KOPT-K1 (cell line): ENCODE measurements at regions not wholly inside any gene's neighbourhood (a gene's known extent, or its start where the extent isn't known, plus 50 kb on each side); places are given as distances from the start of the nearest gene placed in this dataset.

ENCODE experiments used
- H3K27ac ChIP-seq: fragments of 200-600 bp; sonication (generic); 2 replicates; pipeline ENCODE4 v1.5.1; 2016; ENCODE audit warnings: antibody characterized with exemption, mild to moderate bottlenecking, low read depth, low read length; ENCODE audit not compliant: poor library complexity, severe bottlenecking
- H3K36me3 ChIP-seq: fragments of 200-600 bp; sonication (generic); 2 replicates; pipeline ENCODE4 v1.5.1; 2017; ENCODE audit warnings: antibody characterized with exemption, mild to moderate bottlenecking, low read length, moderate library complexity; ENCODE audit not compliant: insufficient read depth
- H3K9me3 ChIP-seq: fragments of 200-600 bp; sonication (generic); 2 replicates; pipeline ENCODE4 v1.5.1; 2017; ENCODE audit warnings: antibody characterized with exemption, low read length, mild to moderate bottlenecking; ENCODE audit not compliant: insufficient read depth, poor library complexity, severe bottlenecking

DNA sequence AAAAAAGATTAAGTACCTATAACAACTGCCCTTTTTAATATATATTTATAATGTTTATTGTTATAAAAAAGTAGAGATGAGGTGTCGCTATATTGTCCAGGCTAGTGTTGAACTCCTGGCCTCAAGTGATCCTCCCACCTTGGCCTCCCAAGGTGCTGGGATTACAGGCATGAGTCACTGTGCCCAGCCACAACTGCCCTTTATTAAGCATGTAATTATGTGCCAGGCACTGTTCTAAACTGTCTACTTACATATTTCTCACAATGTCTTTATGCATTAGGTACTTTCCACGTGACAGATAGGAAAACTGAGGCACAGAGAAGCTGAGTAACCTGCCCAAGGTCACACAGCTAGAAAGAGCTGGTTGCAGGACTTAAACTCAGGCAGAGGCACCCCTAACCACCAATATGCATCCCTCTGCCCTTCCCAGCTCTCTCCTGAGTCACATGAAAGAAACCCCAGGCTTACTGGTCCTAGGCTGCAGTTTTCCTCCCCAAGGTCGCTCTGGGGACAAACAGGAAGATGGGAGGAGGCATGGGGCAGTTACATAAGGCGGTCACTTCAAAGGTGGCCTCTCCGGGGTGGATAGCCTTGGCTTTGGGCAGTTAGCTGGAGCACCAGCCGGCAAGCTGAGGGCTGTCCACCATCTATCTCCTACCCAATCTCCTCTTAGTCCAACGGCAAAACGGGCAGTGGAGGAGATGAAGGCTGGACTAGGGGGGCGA, 54.6 kb upstream of the TBX3 start:
- Histone ChIP-seq H3K27ac (no peak overlapping the region), H3K9me3 (no peaks in the 10 kb centered on the region), H3K36me3 (no peaks in the 10 kb centered on the region)

DNA sequence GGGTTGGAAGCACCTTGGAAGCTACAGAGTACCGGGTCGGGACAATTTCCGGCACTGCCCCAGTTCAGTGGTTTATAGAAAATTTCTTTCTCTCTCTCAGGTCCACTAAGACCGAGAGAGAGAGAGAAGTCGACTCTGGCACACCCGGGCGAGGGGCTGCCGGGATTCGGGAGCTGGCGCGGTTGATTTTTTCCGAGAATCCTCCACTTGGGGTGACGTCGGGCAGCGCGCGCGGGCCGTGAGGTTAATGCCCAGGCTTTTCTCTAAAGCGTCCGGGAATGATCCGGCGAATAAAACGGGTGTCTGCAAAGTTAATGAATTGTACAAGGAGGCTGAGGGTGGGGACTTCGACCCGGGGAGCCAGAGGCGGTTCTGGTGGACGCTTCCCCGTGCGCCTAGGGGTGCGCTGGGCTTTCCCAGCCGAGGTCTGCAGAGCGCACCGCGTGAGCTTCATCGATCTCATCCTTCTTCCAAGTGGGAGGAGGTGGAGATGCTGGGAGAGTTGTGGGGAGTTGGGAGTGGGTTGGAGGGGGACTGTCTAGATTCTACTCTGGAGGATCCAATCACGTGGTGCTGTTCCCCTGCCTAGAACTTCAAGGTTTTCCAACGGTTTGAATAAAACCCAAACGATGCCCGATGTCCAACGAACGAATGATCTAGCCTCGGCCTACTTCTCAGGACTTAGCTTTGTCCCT, 51.9 kb upstream of the TBX3 start:
- no peak overlapping the region for H3K27ac ChIP-seq

DNA sequence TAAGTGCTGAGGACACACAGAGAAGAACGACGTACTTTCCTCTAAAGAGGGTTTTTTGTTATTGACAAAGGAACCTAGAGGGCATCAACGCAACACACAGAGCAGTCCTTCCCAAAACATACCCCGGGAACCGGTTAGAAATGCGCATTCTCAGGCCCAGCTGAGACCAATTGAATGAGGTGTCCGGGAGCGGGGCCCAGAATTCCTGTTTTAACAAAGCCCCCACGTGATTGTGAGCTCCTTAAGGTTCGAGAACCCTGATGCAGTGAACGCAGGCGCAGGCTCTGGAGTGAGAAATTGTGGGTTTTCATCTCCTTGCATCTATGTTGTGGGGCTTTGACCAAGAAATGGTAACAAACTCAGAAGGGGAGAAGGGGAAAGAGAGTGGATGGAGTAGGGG, 51.0 kb upstream of the TBX3 start:
- H3K9me3 ChIP-seq = no peaks in the 10 kb centered on the region
- no peaks in the 10 kb centered on the region for H3K36me3 ChIP-seq
- no peak overlapping the region for H3K27ac ChIP-seq

More for the DNA sequence above, 51.9 kb upstream of the TBX3 start:
- Histone ChIP-seq H3K36me3 (no peaks in the 10 kb centered on the region), H3K9me3 (no peaks in the 10 kb centered on the region)

DNA sequence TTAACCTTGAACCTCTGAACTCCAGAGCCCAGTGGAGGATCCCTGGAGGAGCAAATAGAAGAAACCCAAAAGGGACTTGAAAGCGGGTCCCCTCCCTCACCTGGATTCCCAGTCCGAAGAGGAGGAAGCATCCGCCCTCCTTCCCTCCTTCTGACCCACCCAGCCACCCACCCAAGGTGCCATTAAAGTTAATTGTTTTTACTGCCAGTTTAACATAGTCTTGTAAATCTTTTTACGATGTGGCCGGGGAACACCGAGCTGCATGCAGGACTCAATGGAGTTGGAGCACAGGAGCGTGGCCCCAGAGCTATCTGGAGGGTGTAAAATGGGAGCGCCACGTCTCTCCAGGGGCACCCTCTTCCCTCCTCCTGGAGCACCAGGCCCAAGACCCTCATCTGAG, 49.9 kb upstream of the TBX3 start:
- Histone ChIP-seq H3K9me3 (no peaks in the 10 kb centered on the region), H3K36me3 (no peaks in the 10 kb centered on the region), H3K27ac (no peak overlapping the region)
